NCI-H526 treated with DMSO at 0.1 percent for 48 hours (cell line): ENCODE measurements at regions not wholly inside any gene's neighbourhood (a gene's known extent, or its start where the extent isn't known, plus 50 kb on each side); places are given as distances from the start of the nearest gene placed in this dataset.
"Not testable (repeated sequence)": the region's sequence is repeated elsewhere in the genome, so short reads cannot be mapped to it uniquely, and the experiment has no call there.

Experiments
- DNase-seq: peaks from one replicate; lab custom pipeline; 2025; lab: John Stamatoyannopoulos, UW

DNA sequence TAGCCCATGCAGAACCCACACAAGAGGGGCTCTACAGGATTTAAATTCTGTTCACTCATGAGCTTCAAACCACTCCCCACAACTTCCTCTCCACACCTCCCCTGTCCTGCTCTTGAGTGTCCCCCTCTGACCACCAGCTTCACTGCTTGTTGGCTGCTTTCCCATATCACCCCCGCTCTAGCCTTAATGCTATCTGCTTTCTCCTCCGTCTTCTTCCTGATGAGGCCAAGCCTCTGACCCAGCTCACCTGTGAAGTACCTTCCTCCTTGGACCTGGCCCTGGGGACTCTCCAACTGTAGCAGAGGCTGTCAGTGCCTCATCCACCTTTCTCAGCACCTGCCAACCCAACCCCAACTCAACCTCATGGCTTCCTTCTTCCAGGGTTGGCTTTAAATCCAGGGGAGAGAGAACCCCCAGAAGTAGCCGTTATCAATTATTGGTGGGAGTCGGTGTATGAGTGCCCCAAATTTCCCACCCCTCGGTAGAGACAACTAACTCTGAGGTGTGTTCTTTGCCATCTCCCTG, 174.8 kb downstream of the MINAR1 start:
- no peak for DNase-seq

DNA sequence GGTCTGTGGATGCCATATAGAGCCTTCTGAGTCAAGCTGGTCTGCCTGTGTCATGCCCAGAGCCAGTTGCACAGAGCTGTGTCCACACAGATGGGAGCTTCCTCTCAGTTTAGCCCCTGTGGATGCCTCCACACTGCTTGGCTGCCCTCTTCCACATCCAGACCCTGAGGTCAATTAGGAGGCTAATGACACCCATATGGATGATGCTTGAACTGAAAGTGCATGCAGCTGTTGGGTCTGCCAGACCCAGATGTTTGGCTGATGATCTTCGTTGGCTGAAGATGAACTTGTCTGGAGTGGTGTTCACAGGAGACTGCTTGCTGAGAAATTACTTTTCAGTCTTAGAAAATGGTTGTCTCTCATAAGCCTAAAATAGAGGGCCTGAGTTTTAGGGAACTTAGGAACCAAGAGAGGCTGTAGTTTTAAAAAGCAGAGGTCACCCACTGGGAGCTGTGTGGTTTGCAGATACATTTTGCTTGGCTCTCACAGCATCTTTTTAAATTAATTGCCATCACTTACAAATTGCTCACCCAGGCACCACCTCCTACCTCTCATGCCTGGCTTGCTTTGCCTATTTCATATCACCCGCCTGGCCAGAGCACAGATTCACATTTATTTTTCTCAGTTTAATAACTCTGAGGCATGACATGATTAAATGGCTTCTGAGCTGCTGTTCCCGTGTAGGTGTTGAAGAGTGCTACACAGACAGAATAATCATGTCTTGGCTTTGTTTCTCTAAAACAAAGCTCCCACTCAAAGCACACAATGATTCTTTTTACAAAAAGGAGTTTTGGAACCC, 176.1 kb downstream of the MINAR1 start:
- no peak for DNase-seq

DNA sequence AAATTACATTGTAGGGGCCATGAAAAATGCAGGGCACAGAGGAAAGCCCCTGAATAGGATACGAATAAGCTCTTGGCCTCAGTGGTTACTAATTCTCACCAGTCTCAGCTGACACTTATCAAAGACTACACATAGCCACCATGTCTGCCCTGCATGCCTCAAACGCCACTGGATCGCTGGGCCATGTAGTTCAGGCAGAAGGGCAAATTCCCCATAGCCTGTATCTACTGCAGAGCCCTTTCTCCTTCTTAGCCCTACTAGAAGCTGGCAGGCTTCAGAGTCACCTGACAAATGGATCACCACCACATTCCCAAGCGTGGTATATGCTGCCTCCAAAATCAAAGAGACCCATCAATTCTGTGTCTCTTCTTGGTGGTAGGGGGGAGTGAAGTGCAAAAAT, 177.4 kb downstream of the MINAR1 start:
- DNase-seq = no peak

DNA sequence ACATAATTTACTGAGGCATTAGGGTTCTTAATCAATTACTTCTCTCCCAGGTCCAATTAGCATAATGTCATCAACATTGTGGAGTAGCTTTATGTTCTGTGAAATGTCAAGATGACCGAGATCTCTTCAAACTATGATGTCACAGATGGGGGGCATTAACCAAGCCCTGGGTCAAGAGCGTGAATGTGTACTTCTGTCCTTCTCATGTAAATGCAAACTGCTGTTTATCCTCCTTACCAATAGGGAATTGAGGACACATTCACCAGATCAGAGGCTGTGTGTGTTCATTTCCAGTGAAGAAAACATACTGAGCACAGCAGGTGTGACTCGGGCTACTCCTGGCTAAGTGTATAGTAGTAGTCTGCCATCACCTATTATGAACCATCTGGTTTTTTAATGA, 177.9 kb downstream of the MINAR1 start:
- no peak for DNase-seq

DNA sequence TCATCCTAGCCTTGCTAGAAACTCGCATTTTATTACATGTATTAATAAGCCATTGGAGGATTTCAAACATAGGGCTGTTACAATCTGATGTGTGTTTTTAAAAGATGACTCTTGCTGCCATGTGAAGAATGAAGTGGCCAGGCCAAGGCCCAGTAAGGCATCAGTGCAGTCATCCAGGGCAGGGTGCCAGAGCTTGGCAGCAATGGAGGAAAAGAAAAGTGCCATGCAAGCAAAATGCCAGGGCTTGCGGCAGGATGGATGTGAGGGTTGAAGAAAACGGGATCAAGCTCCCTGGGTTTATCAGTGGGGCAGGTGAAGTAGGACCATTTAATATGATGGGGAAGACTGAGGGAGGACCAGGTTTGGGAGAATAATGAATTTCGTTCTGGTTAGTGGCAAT, 183.6 kb downstream of the MINAR1 start:
- no peak for DNase-seq

DNA sequence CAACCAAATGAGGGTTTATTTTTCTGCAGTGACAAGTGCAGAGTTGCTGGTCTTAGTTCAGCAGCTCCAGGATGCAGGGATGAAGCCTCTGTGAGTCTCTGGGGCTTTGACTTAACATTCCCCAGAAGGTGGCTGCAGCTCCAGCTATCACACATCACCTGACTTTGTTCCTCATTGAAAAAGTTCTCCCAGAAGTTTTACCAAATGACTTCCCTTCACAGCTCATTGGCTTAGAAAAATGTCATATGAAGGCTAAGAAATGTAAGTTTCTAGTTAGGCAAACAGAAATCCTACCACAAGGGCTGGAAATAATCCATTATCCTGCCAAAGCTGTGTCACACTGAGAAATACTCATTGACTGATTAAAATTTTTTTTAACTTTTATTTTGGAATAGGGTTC, 184.9 kb downstream of the MINAR1 start:
- DNase-seq = no peak

DNA sequence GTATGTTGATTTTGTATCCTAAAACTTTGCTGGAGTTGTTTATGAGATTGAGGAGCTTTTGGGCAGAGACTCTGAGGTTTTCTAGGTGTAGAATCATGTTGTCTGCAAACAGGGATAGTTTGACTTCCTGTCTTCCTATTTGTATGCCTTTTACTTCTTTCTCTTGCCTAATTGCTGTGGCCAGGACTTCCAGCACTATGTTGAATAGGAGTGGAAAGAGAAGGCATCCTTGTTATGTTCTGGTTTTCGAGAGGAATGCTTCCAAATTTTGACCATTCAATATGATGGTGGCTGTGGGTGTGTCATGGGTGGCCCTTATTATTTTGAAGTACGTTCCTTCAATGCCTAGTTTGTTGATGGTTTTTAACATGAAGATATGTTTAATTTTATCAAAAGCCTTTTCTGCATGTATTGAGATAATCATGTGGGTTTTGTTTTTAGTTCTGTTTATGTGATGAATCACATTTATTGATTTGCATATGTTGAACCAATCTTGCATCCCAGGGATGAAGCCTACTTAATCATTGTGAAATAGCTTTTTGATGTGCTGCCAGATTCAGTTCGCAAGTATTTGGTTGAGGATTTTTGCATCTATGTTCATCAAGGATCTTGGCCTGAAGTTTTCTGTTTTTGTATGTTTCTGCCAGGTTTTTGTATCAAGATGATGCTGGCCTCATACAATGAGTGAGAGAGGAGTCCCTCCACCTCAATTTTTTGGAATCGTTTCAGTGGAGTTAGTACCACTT, 188.1 kb downstream of the MINAR1 start:
- no peak for DNase-seq

DNA sequence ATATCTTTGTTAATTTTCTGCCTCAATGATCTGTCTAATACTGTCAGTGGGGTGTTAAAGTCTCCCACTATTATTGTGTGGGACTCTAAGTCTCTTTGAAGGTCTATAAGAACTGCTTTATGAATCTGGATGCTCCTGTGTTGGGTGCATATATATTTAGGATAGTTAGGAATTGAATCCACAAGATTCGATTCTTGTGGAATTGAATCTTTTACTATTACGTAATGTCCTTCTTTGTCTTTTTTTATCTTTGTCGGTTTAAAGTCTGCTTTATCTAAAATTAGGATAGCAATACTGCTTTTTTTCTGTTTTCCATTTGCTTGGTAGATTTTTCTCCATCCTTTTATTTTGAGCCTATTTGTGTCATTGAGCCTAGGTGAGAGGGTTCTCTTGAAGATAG, 189.7 kb downstream of the MINAR1 start:
- DNase-seq = not testable (repeated sequence)

DNA sequence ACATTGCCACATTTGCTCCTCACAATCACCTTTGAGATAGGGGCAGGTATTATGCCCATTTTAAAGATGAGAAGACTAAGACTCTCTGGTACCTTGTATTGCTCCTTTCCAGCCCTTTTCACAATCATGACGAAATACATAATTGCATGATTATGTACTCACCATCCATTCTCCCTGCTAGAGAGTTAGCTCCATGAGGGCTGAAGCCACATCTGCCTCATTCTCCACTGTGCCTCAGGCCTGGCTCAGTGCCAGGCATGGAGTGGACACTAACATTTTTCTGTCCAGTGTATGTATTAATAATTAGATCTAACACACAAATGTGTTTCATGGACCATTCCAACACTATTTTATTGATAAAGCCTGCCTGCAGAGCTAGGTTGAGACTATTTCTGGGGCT, 191.4 kb downstream of the MINAR1 start:
- no peak for DNase-seq

DNA sequence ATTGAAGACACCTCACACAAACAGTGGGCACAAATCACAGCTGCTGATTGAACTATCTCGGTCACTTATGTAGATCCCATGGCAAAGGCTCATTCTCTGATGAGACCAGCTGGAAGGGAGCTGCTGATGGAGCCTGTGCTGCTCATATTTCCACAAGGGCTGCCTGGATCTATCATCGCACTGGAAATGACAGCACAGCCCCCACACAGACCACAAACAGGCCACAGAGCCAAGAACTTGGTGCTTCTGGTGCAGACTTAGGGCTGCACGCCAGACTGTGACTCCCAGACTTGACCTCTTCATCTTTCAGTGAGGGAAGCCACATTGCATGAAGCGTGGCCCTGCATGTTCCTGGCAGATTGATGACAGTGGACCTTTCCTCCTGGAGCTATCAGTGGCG, 197.6 kb downstream of the MINAR1 start:
- DNase-seq = no peak

DNA sequence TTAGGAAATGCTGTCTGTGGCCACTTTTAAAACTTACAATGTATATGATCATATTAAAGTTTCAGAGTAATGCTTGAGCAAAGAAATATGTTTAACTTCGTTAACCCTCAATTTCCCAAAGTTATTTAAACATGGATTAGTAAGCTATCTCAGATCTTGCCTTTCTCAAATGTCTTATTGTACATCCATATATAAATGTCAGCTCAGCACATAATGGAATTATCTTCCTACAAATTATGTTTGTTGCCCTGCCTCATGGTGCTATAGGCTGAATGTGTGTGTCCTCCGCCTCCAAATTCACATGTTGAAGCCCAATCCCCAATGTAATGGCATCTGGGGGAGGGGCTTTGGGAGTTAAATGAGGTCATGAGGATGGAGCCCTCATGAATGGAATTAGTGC, 200.3 kb downstream of the MINAR1 start:
- no peak for DNase-seq

DNA sequence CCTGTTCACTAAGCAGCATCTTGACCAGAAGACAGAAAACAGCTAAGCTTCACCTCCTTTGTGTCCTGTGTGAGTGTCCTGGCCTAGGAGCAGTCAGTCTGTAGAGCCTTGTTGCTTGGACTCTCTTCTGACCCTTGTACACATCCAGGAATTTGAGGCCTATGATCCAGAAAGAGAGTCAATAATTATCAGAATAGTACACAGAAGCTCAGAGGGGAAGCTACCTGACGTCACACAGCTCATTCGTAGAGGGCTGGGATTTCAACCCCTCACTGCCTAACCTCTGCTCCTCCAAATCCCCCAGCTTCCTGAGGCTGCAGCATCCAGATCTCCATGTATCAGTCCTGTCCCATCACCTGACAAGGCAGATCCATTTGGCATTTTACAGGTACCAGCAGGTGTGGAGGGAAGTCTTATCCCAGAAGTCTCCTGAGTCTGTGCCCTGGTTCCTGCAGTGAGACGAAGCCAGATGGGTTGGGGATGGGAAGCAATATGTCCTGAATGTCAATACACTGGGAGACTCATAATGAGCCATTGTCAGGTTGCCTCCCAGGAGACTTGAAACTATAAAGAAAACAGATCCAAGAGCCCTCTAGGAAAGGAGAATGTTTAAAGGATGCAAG, 203.1 kb downstream of the MINAR1 start:
- DNase-seq = no peak

DNA sequence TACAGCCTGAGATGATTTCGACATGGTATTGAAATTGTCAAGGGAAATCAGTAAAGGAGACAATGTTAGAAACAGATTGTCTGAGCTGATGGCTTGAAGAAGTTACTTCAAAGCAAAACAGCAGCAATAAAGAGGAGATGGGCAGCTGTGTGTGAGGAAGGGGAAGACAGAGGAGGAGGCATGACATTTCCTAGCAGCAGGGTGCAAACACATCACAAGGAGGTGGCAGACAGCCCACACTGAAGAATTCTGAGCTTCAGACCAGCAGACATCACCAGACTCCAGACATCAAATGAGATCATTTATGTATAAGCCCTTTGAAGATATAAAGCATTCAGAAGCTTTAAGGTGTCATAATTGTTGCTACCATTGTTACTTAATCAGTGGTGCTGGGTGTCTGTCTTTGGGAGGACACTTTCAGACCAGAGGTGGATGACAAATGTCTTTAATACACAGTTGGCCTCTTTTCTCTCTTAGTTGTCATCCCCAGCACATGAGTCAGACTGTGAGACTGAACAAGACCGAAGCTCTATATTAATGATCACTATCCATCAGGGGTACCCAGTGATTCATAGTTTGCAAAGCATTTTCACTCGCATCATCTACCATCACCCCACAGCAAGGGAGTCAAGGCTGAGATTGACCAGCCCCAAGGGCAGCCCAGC, 203.9 kb downstream of the MINAR1 start:
- no peak for DNase-seq

DNA sequence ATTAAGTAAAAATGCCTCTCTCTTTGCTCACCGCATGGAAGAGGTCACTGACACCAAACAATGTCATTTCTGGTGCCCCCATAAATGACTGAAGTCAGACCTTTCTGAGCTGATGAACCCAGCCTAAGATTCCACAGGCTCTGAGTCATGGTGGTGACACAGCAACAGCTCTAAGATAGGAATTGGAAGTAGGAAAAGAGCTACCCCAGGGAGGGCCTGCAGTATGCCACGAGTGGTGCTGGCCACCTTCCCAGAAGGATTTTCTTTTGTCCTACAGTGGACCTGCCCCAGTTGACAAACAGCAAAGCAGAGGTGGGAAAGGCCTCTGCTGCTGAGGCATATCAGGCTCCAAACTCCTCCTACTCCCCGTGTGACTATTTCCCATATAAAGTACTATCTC, 208.1 kb downstream of the MINAR1 start:
- no peak for DNase-seq

DNA sequence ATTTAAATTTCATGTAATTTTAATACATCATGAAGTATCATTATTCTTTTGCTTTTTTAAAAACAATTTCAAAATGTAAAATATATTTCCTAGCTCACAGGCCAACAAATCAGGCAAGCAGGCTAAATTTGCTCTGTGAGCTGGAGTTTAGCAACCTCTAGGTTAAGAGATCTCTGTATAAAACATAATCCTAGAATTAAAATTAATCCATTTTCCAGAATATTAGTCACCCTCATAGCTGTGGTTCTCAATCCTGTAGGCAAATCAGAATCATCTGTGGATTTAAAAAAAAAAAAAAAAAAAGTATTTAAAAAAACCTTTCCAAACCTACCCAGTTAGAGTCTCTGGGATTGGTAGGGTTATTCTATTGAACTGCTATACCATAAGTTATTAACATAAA, 209.7 kb downstream of the MINAR1 start:
- DNase-seq = no peak

DNA sequence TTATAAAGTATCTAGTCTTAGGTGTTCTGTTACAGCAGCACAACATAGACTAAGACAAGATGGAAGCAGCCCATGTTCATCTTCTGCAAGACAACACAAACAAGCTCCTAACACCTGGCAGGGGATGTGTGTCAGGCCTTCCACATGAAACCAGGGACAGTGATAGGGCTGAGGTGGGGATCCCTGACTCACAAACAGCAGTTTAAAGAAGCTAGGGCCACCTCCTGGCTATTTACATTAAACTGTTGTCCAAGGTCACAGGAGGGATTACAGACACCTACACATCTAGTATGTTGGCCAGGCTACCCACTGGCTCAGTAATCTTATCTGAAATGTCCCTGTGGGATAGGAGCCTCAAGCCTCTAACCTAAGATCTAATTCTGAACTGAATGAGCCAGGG, 211.3 kb downstream of the MINAR1 start:
- DNase-seq = no peak

DNA sequence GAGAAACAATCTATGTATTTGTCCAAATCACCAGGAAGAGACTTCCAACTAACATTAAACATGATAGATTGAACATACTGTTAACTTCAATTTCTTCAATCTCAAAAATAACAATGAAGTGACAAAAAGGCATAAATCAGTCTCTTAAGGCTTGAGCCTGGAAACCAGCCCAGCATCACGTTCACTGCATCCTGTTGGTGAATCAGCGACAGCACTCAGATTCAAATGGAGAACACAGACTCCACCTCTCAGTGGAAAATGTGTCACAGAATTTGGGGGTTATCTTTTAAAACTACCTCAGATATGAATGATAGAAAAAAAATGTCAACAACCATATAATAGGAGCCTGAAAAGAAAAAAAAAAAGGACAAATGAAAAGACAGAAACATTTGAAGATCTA, 212.0 kb downstream of the MINAR1 start:
- DNase-seq = no peak

DNA sequence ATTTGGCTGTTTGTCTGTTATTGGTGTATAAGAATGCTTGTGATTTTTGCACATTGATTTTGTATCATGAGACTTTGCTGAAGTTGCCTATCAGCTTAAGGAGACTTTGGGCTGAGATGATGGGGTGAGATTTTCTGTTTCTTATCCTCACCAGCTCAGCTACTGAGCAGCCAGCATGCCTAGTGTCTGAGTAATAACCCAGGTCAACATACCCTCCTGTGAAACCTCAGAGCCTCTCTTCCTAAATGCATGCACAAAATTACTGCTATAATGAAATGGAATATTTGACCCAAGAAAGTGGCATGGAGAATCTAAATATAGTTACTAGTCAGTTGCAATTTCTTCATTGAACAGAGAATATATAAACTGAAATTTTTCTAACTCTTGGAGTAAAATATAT, 220.8 kb downstream of the MINAR1 start:
- not testable (repeated sequence) for DNase-seq

DNA sequence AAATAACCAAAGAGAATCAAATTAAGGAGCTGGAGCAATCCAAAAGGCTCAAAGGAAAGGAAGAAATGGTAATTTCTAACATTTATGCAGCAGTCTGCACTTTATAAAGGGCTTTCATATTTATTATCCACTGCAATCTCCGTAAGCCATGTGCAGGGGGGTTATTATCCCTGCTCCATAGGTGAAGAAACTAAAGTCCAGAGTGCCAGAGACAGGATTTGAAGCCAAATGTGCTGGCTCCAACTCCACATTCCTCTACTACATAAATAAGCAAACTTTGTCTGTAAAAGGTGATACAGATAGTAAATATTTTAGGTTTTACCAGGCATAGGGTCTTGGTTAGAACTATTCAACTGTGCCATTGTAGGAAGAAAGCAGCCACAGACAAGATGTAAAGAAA, 221.4 kb downstream of the MINAR1 start:
- DNase-seq = no peak

DNA sequence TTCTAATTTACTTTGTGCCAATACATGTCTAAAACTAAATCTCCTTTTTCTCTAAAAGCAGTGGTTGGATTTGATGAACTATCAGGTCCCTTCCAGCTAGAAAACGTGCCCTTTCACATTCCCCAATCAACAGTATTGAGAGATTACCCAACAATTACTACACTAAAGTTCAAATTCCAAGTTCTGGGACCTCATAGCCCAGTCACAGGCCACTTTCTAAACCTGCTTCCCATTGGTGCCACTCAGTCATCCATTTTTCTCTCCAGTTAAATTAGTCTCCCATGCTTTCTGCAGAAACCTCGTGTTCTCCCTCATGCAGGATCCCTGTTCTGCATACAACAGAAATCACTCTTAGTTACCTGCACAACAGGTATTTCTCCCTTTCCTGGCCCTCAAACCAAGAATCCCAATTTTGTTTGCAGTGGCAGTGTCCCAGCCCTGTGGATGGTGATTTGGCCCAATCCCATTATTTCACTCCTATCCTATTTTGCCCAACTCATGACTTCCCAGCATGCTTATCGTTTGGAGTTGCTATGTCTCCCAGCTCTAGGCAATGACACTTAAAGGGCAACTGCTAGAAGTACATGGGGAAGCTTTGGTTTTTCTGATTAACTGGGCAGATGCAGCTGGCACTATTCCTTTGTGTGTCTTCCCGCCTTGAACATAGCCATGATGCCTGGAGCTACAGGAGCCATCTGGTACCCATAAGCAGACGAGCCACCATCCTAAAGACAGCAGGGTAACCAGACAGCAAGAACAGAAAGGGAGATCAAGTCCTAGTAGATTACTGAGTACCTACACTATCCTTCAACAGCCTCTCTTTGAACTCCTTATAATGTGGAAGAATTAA, 224.2 kb downstream of the MINAR1 start:
- no peak for DNase-seq

DNA sequence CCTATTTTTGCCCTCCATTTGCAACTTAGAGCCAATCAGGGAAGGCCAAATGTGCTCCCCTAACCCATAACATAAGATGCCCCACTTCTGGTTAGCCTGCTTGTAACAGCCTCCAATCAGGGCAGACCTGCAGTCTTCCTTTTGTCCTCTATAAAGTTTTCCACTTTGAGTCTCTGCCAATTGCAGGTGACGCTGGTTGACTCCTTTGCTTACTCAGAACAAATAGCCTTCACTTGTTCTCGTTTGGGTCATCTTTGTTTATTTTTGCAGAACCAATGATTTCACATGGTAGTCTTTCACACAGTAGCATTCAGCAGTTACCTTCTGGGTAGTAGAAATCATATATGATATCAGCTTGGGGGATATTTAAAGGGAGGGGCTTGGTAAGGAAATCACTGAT, 225.6 kb downstream of the MINAR1 start:
- DNase-seq = no peak

DNA sequence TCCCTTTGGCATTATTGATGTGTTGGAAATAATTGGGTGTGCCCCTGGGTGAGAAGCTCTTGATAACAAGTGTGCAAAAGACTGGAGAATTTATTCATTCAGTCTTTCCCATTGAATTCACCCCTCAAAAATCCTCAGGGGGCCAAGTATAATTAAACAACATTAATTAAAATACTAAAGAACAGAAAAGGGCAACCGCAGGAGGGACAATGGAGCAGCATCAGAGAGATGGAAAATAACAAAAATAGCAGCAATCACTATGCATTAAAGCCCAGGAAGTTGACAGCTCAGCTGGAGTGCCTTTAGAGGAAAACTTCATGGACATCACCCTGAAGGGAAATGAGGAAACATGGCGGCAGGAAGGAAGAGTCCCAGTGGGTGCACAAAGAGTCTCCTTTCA, 227.6 kb downstream of the MINAR1 start:
- DNase-seq = no peak
